Neural progenitor cell (in vitro differentiated cells): ENCODE measurements at regions not wholly inside any gene's neighbourhood (a gene's known extent, or its start where the extent isn't known, plus 50 kb on each side); places are given as distances from the start of the nearest gene placed in this dataset.

Experiments used
- DNase-seq: peaks from one replicate; pipeline ENCODE4 v3.0.0-alpha.2; 2016; ENCODE audit warnings: low spot score
- H2AFZ ChIP-seq: fragments of 200-600 bp; sonication (generic); replicated peaks from 2 replicates; pipeline ENCODE4 v1.6.1; 2016; ENCODE audit warnings: antibody characterized with exemption
- H3F3A ChIP-seq: fragments of 200-600 bp; sonication (generic); 2 replicates; pipeline ENCODE4 v1.6.1; 2016; ENCODE audit warnings: antibody characterized with exemption, low read depth
- H3K27ac ChIP-seq: fragments of 200-600 bp; sonication (generic); 2 replicates; pipeline ENCODE4 v1.5.1; 2016; ENCODE audit warnings: mild to moderate bottlenecking
- H3K27me3 ChIP-seq: fragments of 200-600 bp; sonication (generic); 2 replicates; pipeline ENCODE4 v1.6.1; 2016; ENCODE audit warnings: mild to moderate bottlenecking, moderate library complexity
- H3K36me3 ChIP-seq: fragments of 200-600 bp; sonication (generic); 2 replicates; pipeline ENCODE4 v1.5.1; 2016
- H3K4me1 ChIP-seq: fragments of 200-600 bp; sonication (generic); 2 replicates; pipeline ENCODE4 v1.6.1; 2016; ENCODE audit warnings: mixed run types
- H3K4me2 ChIP-seq: fragments of 200-600 bp; sonication (generic); 2 replicates; pipeline ENCODE4 v1.6.1; 2016
- H3K4me3 ChIP-seq: fragments of 200-600 bp; sonication (generic); 2 replicates; pipeline ENCODE4 v1.5.1; 2016
- H3K79me2 ChIP-seq: fragments of 200-600 bp; sonication (generic); 2 replicates; pipeline ENCODE4 v1.6.1; 2016; ENCODE audit warnings: low read depth
- H3K9ac ChIP-seq: fragments of 200-600 bp; sonication (generic); 2 replicates; pipeline ENCODE4 v1.6.1; 2016
- H3K9me3 ChIP-seq: fragments of 200-600 bp; sonication (generic); 2 replicates; pipeline ENCODE4 v1.5.1; 2016; ENCODE audit warnings: low read depth
- H4K20me1 ChIP-seq: fragments of 200-600 bp; sonication (generic); 2 replicates; pipeline ENCODE4 v1.6.1; 2016; ENCODE audit warnings: low read depth
- H3K27ac Mint-ChIP-seq: 3 replicates; pipeline ENCODE4 v1.8.0; 2021; ENCODE audit warnings: mixed read lengths
- H3K27me3 Mint-ChIP-seq: 2 replicates; pipeline ENCODE4 v1.8.0; 2022; ENCODE audit warnings: low read depth, mild to moderate bottlenecking, inconsistent platforms, moderate library complexity, mixed read lengths; ENCODE audit not compliant: insufficient read depth
- H3K36me3 Mint-ChIP-seq: 3 replicates; pipeline ENCODE4 v1.8.0; 2021; ENCODE audit warnings: mixed read lengths
- H3K4me1 Mint-ChIP-seq: 3 replicates; pipeline ENCODE4 v1.8.0; 2021; ENCODE audit warnings: mixed read lengths
- H3K4me3 Mint-ChIP-seq: 3 replicates; pipeline ENCODE4 v1.8.0; 2021; ENCODE audit warnings: mild to moderate bottlenecking, moderate library complexity, mixed read lengths
- H3K9me3 Mint-ChIP-seq: 3 replicates; pipeline ENCODE4 v1.8.0; 2020; ENCODE audit warnings: mixed read lengths
- CTCF ChIP-seq: fragments of 200-600 bp; sonication (generic); IDR thresholded peaks from 2 replicates; pipeline ENCODE4 v1.5.1; 2017; ENCODE audit warnings: antibody characterized with exemption, mild to moderate bottlenecking
- EZH2 ChIP-seq: fragments of 200-600 bp; sonication (generic); IDR thresholded peaks from 2 replicates; pipeline ENCODE4 v1.6.1; 2017; ENCODE audit warnings: antibody characterized with exemption, mild to moderate bottlenecking, moderate library complexity
- EZH2phosphoT487 ChIP-seq: fragments of 200-600 bp; sonication (generic); IDR thresholded peaks from 2 replicates; pipeline ENCODE4 v1.6.1; 2017; ENCODE audit warnings: antibody characterized with exemption

GRCh38 chr6:21393441-21394165 lies 199.9 kb upstream of the SOX4 start:
- Histone ChIP-seq H3K79me2 (no peaks in the 10 kb centered on the region), H2AFZ (no peak overlapping the region), H3K4me3 (no peak overlapping the region), H4K20me1 (no peaks in the 10 kb centered on the region), H3K9ac (no peak overlapping the region), H3F3A (no peaks in the 10 kb centered on the region), H3K4me1 (peaks cover 12% of the 10 kb centered on the region), H3K36me3 (no peaks in the 10 kb centered on the region), H3K4me2 (no peak overlapping the region), H3K27me3 (no peaks in the 10 kb centered on the region), H3K9me3 (no peaks in the 10 kb centered on the region), H3K27ac (no peak overlapping the region)
- Mint-ChIP-seq H3K4me1 (peaks cover 17% of the 10 kb centered on the region), H3K9me3 (no peaks in the 10 kb centered on the region), H3K4me3 (no peak overlapping the region), H3K27me3 (peaks cover 12% of the 10 kb centered on the region), H3K36me3 (no peaks in the 10 kb centered on the region), H3K27ac (peak overlapping the region; percentile 59)
- TF ChIP-seq CTCF (no peak), EZH2phosphoT487 (no peak), EZH2 (no peak)
- no peak for DNase-seq

GRCh38 chr6:21395121-21395520 lies 198.4 kb upstream of the SOX4 start:
- peaks cover 29% of the 10 kb centered on the region for H3K4me1 Mint-ChIP-seq
- no peak overlapping the region for H2AFZ ChIP-seq
- H3K36me3 Mint-ChIP-seq: no peaks in the 10 kb centered on the region
- H3K27ac Mint-ChIP-seq: no peak overlapping the region
- no peaks in the 10 kb centered on the region for H4K20me1 ChIP-seq
- H3K9me3 Mint-ChIP-seq: no peaks in the 10 kb centered on the region
- H3K4me3 Mint-ChIP-seq: no peak overlapping the region
- no peaks in the 10 kb centered on the region for H3K9me3 ChIP-seq
- no peak overlapping the region for H3K4me2 ChIP-seq
- no peak overlapping the region for H3K9ac ChIP-seq
- no peak for DNase-seq
- H3K27ac ChIP-seq: no peak overlapping the region
- no peaks in the 10 kb centered on the region for H3F3A ChIP-seq
- no peak overlapping the region for H3K4me3 ChIP-seq
- peaks cover 10% of the 10 kb centered on the region for H3K27me3 Mint-ChIP-seq
- H3K79me2 ChIP-seq: no peaks in the 10 kb centered on the region
- no peak for TF ChIP-seq EZH2phosphoT487
- no peak for TF ChIP-seq CTCF
- TF ChIP-seq EZH2: no peak
- H3K4me1 ChIP-seq: peaks cover 17% of the 10 kb centered on the region
- H3K27me3 ChIP-seq: no peaks in the 10 kb centered on the region
- H3K36me3 ChIP-seq: no peaks in the 10 kb centered on the region

- H3K4me1 ChIP-seq: peaks cover 17% of the 10 kb centered on the region
- H3K27ac Mint-ChIP-seq: no peak overlapping the region
- no peaks in the 10 kb centered on the region for H3K36me3 ChIP-seq
- H3K9me3 Mint-ChIP-seq: no peaks in the 10 kb centered on the region
- no peaks in the 10 kb centered on the region for H3F3A ChIP-seq
- H3K36me3 Mint-ChIP-seq: no peaks in the 10 kb centered on the region
- peaks cover 30% of the 10 kb centered on the region for H3K4me1 Mint-ChIP-seq
- no peak for TF ChIP-seq EZH2phosphoT487
- H3K9me3 ChIP-seq: no peaks in the 10 kb centered on the region
- H3K79me2 ChIP-seq: no peaks in the 10 kb centered on the region
- H3K4me3 ChIP-seq: no peak overlapping the region
- no peaks in the 10 kb centered on the region for H4K20me1 ChIP-seq
- peaks cover 7% of the 10 kb centered on the region for H3K27me3 Mint-ChIP-seq
- no peak overlapping the region for H3K9ac ChIP-seq
- no peaks in the 10 kb centered on the region for H3K27me3 ChIP-seq
- H3K27ac ChIP-seq: no peak overlapping the region
- no peak overlapping the region for H3K4me2 ChIP-seq
- no peak overlapping the region for H3K4me3 Mint-ChIP-seq
- DNase-seq: no peak
- no peak overlapping the region for H2AFZ ChIP-seq
These were observed 197.2 kb upstream of the SOX4 start for GRCh38 chr6:21396313-21396712.

- Histone ChIP-seq H3K79me2 (no peaks in the 10 kb centered on the region), H3K27ac (no peak overlapping the region), H3K4me3 (no peak overlapping the region), H3K4me1 (peaks cover 7% of the 10 kb centered on the region), H2AFZ (no peak overlapping the region), H3K9ac (no peak overlapping the region), H3F3A (no peaks in the 10 kb centered on the region), H3K27me3 (no peaks in the 10 kb centered on the region), H3K36me3 (no peaks in the 10 kb centered on the region), H3K4me2 (peak overlapping the region; percentile 18), H4K20me1 (no peaks in the 10 kb centered on the region), H3K9me3 (no peaks in the 10 kb centered on the region)
- H3K4me1 Mint-ChIP-seq: peaks cover 19% of the 10 kb centered on the region
- no peaks in the 10 kb centered on the region for H3K9me3 Mint-ChIP-seq
- H3K27me3 Mint-ChIP-seq: peaks cover 4% of the 10 kb centered on the region
- no peak for TF ChIP-seq EZH2phosphoT487
- no peak for TF ChIP-seq EZH2
- no peak for TF ChIP-seq CTCF
- no peak for DNase-seq
- H3K27ac Mint-ChIP-seq: peak overlapping the region; percentile 30
- H3K36me3 Mint-ChIP-seq: no peaks in the 10 kb centered on the region
- H3K4me3 Mint-ChIP-seq: no peak overlapping the region
These were observed 194.7 kb upstream of the SOX4 start for GRCh38 chr6:21398741-21399325.
